HEK293T (cell line): ENCODE measurements at regions not wholly inside any gene's neighbourhood (a gene's known extent, or its start where the extent isn't known, plus 50 kb on each side); places are given as distances from the start of the nearest gene placed in this dataset.

ENCODE experiments used
- CTCF ChIA-PET: fragments of 350-600 bp; formaldehyde crosslinking; extraction: SDS; loops from one replicate; lab custom pipeline; 2021; ENCODE audit warnings: antibody characterized with exemption, inconsistent platforms; lab: Yijun Ruan, JAX
- POLR2A ChIA-PET: fragments of 350-600 bp; formaldehyde crosslinking; extraction: SDS; loops from one replicate; lab custom pipeline; 2020; ENCODE audit warnings: antibody characterized with exemption, inconsistent platforms; lab: Yijun Ruan, JAX
- DNase-seq: peaks from one replicate; pipeline ENCODE4 v3.0.0; 2012; ENCODE audit warnings: mixed read lengths; ENCODE audit errors: extremely low spot score
- ARNT ChIP-seq: fragments of 450-650 bp; IDR thresholded peaks from 2 replicates; pipeline ENCODE4 v1.6.1; 2017; ENCODE audit warnings: mild to moderate bottlenecking
- BHLHE40 ChIP-seq: fragments of 450-650 bp; IDR thresholded peaks from 2 replicates; pipeline ENCODE4 v1.6.1; 2016; ENCODE audit warnings: mild to moderate bottlenecking, moderate library complexity, borderline replicate concordance
- CTBP1 ChIP-seq: fragments of 450-650 bp; IDR thresholded peaks from 2 replicates; pipeline ENCODE4 v1.6.1; 2016; ENCODE audit warnings: borderline replicate concordance
- ELF4 ChIP-seq: fragments of 450-650 bp; IDR thresholded peaks from 2 replicates; pipeline ENCODE4 v1.6.1; 2017; ENCODE audit warnings: antibody characterized with exemption
- FOXA1 ChIP-seq: fragments of 450-650 bp; IDR thresholded peaks from 2 replicates; pipeline ENCODE4 v1.6.1; 2016; ENCODE audit warnings: mild to moderate bottlenecking
- FOXK2 ChIP-seq: fragments of 450-650 bp; IDR thresholded peaks from 2 replicates; pipeline ENCODE4 v1.6.1; 2016; ENCODE audit warnings: mild to moderate bottlenecking
- FOXM1 ChIP-seq: fragments of 450-650 bp; IDR thresholded peaks from 2 replicates; pipeline ENCODE4 v1.6.1; 2017; ENCODE audit warnings: mild to moderate bottlenecking, borderline replicate concordance
- HDGF ChIP-seq: fragments of 450-650 bp; IDR thresholded peaks from 2 replicates; pipeline ENCODE4 v1.6.1; 2017; ENCODE audit warnings: antibody characterized with exemption, borderline replicate concordance
- L3MBTL2 ChIP-seq: fragments of 450-650 bp; conservative IDR thresholded peaks from 2 replicates; pipeline ENCODE4 v1.6.1; 2016; ENCODE audit warnings: mild to moderate bottlenecking
- LEF1 ChIP-seq: fragments of 450-650 bp; IDR thresholded peaks from 2 replicates; pipeline ENCODE4 v1.6.1; 2017; ENCODE audit warnings: mild to moderate bottlenecking, borderline replicate concordance
- NFRKB ChIP-seq: fragments of 450-650 bp; IDR thresholded peaks from 2 replicates; pipeline ENCODE4 v1.6.1; 2016; ENCODE audit warnings: mild to moderate bottlenecking, moderate library complexity
- PKNOX1 ChIP-seq: fragments of 450-650 bp; IDR thresholded peaks from 2 replicates; pipeline ENCODE4 v1.6.1; 2016
- SP1 ChIP-seq: fragments of 450-650 bp; IDR thresholded peaks from 2 replicates; pipeline ENCODE4 v1.6.1; 2017
- SUZ12 ChIP-seq: fragments of 450-650 bp; IDR thresholded peaks from 2 replicates; pipeline ENCODE4 v1.6.1; 2016; ENCODE audit warnings: mild to moderate bottlenecking
- TARDBP ChIP-seq: fragments of 450-650 bp; IDR thresholded peaks from 2 replicates; pipeline ENCODE4 v1.6.1; 2016
- ZNF384 ChIP-seq: fragments of 450-650 bp; IDR thresholded peaks from 2 replicates; pipeline ENCODE4 v1.6.1; 2016

DNA sequence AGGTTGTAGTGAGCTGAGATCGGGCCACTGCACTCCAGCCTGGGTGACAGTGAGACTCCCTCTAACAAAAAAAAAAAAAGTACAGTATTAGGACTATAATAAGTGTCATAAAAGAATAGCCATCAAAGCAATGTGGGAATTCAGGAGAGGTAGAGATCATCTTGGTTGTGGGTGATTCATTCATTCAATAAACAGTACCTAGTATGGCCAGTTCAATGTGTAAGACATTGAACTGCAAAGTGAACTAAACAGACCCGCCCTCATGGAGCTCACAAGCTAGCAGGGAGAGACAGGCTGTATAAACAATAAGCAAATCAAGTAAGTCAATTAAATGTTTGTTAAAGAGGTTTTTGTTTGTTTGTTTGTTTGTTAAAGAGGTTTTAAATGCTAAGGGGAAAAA is 146.1 kb upstream of the RANBP3L start:
- no peak for TF ChIP-seq SUZ12
- no peak for TF ChIP-seq NFRKB
- no peak for TF ChIP-seq PKNOX1
- CTCF ChIA-PET, result no interaction called here
- POLR2A ChIA-PET, result no interaction called here
- no peak for DNase-seq

DNA sequence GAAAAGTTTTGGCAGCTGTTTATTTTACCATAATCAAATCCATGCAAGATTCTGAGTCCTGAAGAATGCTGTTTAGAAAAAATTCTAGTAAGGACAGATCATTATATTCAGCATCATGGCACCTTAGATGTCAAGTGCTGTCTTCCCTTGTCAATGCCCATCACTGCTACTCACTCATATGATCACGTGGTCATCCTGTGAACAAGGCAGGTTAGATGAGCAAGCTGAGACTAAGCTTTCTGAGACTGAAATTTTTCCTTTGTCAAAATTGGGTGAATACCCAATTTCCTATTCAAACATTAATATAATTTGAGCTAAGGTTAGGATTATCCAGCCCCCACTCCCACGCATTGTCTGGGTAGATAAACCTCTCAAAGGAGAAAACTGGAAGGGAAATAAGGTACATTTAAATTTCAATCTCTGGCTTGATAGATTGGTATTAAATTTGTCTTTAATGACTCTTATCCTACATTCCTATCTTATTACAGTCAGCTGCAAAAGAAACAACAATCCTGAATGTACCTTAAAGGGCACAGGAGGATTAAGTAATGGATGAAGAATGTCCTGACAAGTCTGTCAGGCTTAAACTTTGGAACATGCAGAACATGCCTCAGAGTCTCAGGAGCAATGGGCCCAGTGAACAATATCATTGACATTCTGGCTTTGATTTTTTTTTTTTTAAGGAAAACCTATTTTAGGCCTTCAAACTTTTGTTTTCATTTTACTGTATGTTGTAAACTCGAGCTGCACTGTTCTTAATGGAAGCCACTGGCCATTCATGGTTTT is 148.7 kb upstream of the RANBP3L start:
- ChIA-PET POLR2A (no interaction called here), CTCF (interaction anchor here (1.1 kb wide), 1 partner anchor 35 kb away, joined by 3 read pairs; no protein-coding TSS in a partner anchor)
- DNase-seq, result no peak
- TF ChIP-seq FOXK2, result no peak
- no peak for TF ChIP-seq CTBP1
- no peak for TF ChIP-seq PKNOX1
- TF ChIP-seq SUZ12, result no peak
- no peak for TF ChIP-seq ELF4
- TF ChIP-seq BHLHE40, result no peak
- TF ChIP-seq NFRKB, result no peak
- no peak for TF ChIP-seq HDGF

DNA sequence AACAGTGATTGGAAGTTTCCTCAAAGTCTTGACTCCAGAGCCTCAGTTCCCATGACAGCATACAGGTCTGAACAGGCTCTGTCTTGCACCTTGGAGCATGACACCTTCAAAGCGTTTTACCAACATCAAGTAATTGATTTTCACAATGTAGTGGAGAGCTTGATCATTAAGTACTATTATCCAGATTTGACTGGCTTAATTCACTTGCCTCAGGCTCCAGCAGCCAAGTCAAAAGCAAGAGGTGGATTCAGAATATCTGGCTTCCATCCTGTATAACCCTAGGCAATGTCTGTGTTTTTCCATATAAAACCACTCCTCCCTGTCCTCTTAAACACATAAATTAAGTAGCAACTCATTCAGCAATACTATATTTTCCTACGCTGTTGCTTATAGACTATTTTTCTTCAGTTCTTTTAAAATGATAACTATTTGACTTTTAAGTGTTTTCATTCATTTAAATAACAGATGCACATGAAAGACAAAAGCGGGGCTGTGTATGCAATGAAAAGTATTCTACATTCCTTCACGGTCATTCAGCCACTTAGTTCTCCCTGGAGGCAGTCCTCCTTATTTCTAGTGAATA is 150.8 kb upstream of the RANBP3L start:
- POLR2A ChIA-PET, result no interaction called here
- no peak for DNase-seq
- no peak for TF ChIP-seq SUZ12
- TF ChIP-seq FOXA1, result no peak
- CTCF ChIA-PET, result no interaction called here

- ChIA-PET POLR2A (no interaction called here), CTCF (no interaction called here)
- no peak for DNase-seq
- no peak for TF ChIP-seq HDGF
- no peak for TF ChIP-seq ZNF384
- no peak for TF ChIP-seq FOXK2
- TF ChIP-seq SP1, result no peak
- TF ChIP-seq CTBP1, result no peak
- TF ChIP-seq L3MBTL2, result no peak
- TF ChIP-seq LEF1, result no peak
- TF ChIP-seq SUZ12, result no peak
- TF ChIP-seq ARNT, result no peak
- TF ChIP-seq NFRKB, result no peak
- TF ChIP-seq ELF4, result no peak
- no peak for TF ChIP-seq TARDBP
- TF ChIP-seq PKNOX1, result no peak
- no peak for TF ChIP-seq FOXM1
- no peak for TF ChIP-seq FOXA1
- TF ChIP-seq BHLHE40, result no peak
Measured at GRCh38 chr5:36457511-36458270, 148.7 kb upstream of the SLC1A3 start.

DNA sequence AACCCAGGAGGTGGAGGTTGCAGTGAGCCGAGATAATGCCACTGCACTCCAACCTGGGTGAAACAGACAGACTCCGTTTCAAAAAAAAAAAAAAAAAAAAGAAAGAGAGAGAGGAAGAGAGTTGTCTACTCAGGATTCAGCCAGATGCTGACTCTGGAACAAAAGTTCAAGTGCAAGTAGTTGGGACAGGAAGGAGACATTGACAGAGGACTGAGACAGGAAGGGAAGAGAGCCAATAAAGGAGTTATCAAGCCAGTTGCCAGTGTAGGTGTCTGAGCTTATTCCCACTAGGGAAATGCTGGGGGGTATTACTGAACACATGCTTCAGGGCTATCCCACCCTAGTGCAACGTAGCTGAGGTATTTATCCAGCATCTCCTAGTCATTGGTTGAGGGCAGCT is 147.7 kb upstream of the SLC1A3 start:
- TF ChIP-seq L3MBTL2 (no peak), ARNT (no peak), NFRKB (no peak), BHLHE40 (no peak), LEF1 (no peak), ZNF384 (no peak), PKNOX1 (no peak), ELF4 (no peak), FOXK2 (no peak), TARDBP (no peak), CTBP1 (no peak), FOXA1 (no peak), HDGF (no peak), SP1 (no peak), FOXM1 (no peak), SUZ12 (no peak)
- ChIA-PET POLR2A (no interaction called here), CTCF (interaction anchor here (0.9 to 1.2 kb wide), 2 partner anchors 15 to 17 kb away, joined by 3 read pairs; no protein-coding TSS in a partner anchor)
- DNase-seq, result no peak
